ENCODE measurements at regions not wholly inside any gene's neighbourhood (a gene's known extent, or its start where the extent isn't known, plus 50 kb on each side); places are given as distances from the start of the nearest gene placed in this dataset.
"Not testable (repeated sequence)": the region's sequence is repeated elsewhere in the genome, so short reads cannot be mapped to it uniquely, and the experiment has no call there.

DNA sequence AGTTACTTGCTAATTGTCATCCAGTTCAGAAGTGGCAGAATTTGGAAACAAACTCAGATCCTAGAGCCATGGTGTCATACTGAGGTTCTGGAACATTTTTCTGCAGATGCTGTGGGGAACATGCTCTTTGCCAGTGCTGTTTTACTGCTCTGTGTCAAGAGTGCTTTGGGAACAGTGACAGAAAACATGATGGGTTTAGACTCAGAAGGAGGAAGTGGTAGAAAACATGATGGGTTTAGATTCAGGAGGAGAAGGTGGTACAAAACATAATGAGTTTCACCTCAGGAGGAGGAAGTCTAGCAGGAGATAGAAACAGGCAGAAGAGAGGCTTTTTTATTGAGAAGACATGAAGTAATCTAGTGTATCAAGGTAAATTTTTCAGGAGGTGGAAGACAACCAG lies 815.5 kb downstream of the DHX35 start:
- no peak overlapping the region for H3K27ac ChIP-seq
- no peak for DNase-seq (ENCODE audit: low read depth, low spot score)

DNA sequence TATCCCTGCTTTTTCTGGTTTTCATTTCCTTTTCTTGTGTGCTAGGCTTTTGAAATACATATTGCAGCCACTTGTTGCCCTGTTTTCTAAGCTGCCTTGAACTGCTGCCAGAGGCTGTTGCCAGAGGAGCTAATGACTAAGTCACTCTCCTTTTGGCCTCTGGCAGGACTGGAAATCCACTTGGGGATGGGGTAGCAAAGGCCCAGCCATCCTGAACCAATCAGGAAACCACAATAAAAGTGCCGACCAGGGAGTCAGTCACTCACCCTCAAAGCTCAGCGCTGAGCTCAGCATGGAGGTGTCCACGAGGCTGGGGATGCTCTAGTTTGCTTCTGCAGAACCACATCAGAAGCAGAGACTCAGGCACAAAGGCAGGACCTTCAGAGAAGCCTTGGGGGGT lies 813.0 kb downstream of the DHX35 start:
- no peak overlapping the region for H3K27ac ChIP-seq
- DNase-seq (ENCODE audit: low read depth, low spot score): peak; percentile 56

DNA sequence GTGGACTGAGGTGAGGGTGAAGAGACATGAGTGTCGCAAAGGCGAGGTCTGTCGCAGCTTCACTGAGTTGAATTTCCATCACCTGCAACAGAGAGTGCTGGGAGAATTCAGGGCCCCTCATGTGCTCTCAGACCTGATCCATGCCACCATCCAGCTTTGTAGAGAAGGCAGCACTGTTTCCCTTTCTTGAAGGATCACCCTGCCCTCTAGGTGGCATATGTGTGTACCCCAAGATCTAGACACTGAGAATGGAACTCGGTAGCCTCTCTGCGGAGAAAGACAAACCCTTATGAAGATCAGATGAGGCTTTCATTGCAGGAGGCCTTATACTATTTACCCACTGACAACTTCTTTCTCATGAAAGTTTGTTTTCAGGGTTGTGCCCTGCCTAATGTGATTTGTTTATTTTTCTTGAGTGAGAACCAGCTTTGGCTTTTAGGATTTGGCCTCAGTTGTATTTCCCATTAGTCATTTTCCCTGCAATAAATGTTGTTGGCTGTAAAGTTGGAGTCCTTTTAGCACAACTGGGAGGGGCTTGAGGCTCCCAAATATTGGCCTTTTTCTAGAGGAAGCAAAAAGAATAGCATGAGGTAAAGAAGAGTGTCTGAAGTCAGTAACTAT lies 811.3 kb downstream of the DHX35 start:
- DNase-seq (ENCODE audit: low read depth, low spot score): no peak
- H3K27ac ChIP-seq: no peak overlapping the region

DNA sequence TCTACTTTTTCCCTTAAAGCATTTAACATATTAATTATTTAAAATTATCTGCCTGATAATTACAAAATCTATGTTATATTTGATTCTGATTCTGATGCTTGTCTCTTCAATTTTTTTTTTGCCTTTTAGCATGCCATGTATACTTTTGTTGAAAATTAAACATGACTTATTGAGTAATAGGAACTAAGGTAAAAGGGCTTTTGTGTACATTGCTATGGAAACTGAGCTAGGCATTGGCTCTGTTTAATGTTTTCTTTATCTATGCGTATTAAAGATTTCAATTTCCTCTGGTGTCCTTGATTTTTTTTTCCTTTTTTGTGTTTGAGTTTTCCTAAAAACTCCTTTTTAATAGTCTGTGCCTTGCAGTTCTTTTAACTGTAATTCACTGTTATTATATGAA lies 805.2 kb downstream of the DHX35 start:
- H3K27ac ChIP-seq: no peak overlapping the region
- DNase-seq (ENCODE audit: low read depth, low spot score): no peak

DNA sequence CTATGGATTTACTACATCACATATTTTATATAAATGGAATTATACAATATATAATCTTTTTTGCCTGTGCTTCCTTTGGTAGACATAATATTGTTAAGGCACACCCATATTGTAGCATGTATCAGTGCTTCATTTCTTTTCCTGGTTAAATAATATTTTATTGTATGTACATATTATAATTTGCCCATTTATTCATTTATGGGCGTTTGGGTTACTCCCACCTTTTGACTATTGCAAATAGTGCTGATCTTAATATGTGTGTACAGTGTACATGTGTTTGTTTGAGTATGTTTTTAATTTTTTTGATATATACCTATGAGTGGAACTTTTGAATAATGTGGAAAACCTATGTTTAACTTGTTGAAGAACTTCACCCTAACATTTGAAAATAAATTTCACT lies 804.2 kb downstream of the DHX35 start:
- no peak overlapping the region for H3K27ac ChIP-seq

DNA sequence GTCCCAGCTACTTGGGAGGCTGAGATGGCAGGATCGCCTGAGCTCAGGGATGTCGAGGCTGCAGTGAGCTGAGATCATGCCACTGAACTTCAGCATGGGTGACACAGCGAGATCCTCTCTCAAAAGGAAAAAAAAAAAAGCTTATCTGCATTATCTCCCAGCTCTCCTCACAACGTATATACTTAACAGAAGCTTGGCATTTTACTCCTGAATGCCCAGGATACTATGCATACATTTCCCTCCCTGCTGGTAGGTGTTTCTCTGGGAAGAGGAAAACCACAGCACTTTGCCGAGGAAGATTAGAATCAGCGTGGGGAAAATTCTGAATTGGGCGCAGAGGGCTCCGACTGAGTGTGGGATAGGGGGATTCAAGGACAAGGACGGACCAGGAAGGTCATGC lies 800.6 kb downstream of the DHX35 start:
- no peak overlapping the region for H3K27ac ChIP-seq
- no peak for DNase-seq (ENCODE audit: low read depth, low spot score)

More for the DNA sequence above, 804.2 kb downstream of the DHX35 start:
- DNase-seq (ENCODE audit: low read depth, low spot score): no peak

DNA sequence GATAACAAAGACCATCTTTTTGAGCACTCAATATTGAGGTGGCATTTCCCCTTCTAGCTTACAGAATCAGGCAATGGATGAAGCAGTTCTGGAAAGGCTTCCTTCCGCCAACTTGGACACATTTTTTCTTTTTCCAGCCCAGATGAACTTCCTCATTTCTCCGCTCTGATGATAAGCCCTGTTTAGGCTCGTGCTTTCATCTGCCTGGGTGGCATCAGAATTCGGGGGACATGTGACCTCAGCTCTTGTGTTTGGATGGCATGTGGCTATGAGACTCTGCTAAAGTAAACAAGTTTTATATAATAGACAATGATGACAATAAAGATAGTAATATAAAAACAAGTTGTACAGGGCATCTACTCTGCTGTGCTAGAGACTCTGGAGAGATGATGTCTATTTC lies 796.7 kb downstream of the DHX35 start:
- no peak for DNase-seq (ENCODE audit: low read depth, low spot score)

DNA sequence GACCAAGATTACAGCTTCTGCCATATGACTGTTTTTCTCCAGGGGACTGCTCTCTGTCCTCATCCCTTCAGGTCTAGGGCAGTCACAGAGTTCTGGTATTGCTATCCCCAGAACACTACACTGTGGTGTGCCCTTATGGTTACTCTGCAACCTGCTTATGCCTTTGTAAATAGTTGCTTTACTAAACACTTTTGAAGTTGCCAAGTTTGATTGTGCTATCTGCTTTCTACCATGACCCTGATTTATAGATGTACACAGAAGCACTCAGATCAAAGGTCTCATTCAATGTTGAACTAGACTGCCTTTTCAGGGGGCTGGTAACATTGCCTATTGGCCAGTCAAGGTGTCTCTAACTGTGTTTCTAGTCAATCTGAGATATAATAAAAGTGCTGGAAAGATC lies 794.7 kb downstream of the DHX35 start:
- H3K27ac ChIP-seq: no peak overlapping the region
- no peak for DNase-seq (ENCODE audit: low read depth, low spot score)

More for the DNA sequence above, 796.7 kb downstream of the DHX35 start:
- no peak overlapping the region for H3K27ac ChIP-seq

DNA sequence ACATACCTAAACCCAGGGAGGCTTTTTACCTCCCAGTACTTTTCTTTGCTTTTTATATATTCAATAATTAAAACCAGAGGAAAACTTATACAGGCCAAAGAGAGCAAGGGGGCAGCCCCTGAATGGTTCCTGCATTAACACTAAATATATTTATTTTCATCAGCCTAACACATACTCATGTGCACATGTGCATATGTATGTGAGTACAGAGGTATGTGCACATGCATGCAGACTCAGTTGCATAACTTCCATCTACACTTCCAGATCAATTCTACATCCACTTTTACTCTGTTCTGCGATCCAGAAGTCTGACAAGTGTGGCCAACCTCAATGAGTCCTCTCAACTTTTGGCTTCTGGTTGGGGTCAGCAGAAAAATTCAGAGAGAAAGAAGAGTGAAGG lies 794.2 kb downstream of the DHX35 start:
- H3K27ac ChIP-seq: no peak overlapping the region
- no peak for DNase-seq (ENCODE audit: low read depth, low spot score)

DNA sequence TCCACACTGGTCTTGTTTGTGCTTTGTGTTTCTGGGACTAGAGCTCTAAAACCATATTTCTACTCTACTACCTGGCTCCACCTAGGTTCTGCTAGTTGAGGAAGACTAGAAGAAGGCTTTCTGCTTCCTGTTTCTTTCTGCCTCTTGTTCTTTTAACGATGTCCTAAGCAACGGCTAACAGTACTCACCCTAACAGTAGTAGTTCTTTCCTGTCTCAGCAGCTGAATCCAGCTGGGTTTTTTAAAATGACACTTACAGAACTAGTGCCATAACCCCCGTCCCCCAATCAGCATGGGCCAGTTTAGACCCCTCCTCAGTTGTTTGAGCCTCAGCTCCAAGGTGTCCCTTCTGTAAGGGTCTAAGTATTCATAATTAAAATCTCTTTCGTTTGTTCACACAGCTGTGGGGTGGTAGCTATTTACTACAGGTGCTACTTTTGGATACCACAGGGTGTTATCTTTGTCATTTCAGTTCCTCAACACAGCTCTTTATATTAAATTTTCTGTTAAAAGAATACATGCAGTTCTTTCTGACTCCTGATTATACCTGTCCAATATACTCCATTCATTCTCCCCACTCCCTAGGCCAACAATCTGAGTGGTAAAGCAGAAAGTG lies 790.2 kb downstream of the DHX35 start:
- no peak overlapping the region for H3K27ac ChIP-seq
- DNase-seq (ENCODE audit: low read depth, low spot score): no peak

DNA sequence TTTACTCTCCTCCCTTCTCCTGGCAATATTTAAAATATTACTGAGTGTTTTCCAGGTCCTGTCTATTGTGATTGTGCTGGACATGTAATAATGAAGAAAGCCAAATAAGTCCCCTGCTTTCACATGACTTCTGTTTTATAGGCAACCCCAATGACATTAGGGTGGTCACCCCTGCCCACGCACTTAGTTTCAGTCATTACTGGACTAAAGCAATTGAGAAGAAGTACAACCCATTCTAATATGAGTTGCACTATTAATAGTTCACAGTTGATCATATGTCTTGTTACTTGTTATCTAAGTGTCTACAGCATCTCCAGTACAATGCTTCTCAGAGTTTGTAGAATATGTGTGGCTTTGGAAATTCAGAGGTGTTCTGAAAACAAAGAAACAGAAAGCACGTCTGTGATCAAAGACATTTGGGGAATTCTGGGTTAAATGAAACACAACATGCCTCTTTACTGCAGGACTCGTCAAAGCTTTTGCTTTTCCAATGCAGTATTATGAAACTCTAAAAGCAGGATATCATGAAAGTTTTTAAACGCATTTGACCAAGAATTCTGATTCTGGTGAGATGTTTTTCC lies 789.5 kb downstream of the DHX35 start:
- H3K27ac ChIP-seq: no peak overlapping the region
- no peak for DNase-seq (ENCODE audit: low read depth, low spot score)

DNA sequence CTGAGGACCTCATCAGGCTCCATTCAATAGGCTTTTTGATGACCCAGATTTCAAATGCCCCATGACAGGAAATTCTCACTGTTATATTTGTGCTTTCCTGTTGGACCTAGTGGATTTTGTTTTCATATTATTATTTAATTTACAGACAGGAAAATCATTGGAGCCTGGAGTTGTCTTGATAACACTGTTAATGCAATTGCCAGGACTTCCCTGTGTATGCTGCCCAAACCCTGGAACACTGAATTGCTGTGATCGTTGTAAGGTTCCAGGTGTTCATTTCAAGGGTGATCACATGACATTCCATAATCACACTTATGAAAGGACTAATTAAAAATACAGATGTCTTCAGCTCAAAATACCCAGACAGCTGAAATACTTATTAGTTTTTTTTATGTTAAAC lies 783.2 kb downstream of the DHX35 start:
- DNase-seq (ENCODE audit: low read depth, low spot score): no peak
- no peak overlapping the region for H3K27ac ChIP-seq

DNA sequence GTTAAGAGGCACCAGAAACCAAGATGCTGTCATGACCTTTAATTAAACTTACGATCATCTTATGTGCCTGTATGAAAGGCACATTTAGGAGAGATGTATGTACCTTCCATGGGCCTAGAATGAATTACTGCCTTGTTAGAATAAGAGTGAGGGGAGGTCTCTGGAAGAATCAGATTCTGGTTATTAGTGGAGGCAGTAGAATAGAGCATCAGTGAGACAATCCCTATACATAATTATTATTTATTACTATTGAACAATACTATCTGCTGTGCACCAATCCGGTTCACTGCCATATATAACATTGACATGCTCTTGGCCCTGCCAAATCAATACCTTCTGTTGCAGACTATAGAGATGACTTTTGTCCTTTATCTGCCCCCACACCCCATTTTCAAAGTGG lies 776.5 kb downstream of the DHX35 start:
- H3K27ac ChIP-seq: no peak overlapping the region
- DNase-seq (ENCODE audit: low read depth, low spot score): no peak

DNA sequence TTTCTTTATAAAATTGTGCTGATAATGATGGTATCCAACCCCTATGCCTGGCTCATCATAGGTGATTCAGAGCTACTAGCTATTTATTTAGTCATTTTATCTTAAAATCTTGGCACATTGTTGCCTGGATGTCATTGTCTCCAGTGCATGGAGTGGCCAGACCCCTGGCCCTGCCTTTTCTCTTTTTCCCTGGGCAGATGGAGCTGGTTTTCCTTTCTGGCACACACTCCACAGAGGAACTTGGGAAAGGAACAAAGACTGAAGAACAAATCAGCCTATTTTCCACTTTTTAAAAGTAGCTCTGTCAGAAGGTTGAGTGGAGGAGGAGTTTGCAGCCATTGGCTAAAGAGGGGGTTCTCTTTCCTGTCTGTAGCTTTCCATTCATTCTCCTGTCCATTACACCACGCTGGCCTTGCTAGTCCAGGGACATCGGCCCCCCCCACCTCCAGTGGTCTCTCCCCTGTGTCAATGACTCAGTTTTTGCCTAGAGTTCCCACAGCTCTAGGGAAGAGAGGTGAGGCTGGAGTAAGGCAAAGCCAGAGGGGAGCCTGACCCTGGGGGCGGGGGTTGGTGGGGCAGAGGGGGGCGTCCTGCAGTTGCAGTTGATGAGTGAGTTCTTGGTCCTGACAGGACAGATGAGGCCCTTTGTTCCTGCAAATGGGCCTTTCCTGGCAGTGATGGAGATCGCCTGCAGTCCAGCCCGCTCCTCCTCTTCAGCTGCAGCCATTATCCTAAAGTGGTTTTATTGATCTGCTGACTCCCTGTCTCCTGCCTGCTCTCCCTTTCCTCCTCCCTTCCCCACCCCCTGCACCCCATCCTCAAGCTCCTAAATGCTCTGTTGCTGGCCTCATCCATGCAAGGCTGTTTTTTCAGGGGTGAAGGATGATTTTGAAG lies 774.5 kb downstream of the DHX35 start:
- no peak overlapping the region for H3K27ac ChIP-seq
- DNase-seq (ENCODE audit: low read depth, low spot score): no peak

DNA sequence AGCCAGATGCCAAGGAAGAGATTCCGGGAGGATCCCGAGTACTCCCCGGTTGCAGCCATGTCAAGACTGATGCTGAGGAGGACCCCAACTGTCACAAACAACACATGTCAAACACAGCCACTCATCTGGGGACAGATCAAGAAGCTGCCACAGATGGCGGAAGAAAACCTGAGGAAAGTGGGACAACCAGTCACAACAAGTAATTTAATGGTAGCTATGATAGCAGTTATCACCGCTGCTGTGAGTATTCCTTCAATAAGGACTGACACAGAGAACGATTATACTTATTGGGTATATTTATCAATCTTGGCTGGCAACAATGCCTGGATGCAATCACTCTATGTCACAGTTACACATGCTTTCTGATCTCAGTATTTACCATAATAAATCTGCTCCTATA lies 763.4 kb downstream of the DHX35 start:
- H3K27ac ChIP-seq; DNase-seq (ENCODE audit: low read depth, low spot score): not testable (repeated sequence)

DNA sequence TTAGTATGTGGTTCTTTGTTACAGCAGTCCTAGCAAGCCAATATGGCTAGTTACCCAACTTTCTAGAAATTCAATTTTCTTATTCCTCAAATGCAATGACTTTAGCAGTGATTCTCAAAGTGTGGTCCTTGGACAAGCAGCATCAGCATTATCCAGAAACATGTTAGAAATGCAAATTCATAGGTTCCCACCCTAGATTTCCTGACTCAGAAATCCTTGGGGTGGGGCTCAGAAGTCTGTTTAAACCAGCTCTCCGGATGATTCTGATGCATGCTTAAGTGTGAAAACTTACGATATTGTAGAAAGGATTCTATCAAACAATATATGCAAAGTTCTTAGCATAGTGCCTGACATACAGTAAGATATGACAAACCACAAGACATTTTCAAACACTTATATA lies 757.1 kb downstream of the DHX35 start:
- DNase-seq (ENCODE audit: low read depth, low spot score): no peak
- H3K27ac ChIP-seq: no peak overlapping the region

DNA sequence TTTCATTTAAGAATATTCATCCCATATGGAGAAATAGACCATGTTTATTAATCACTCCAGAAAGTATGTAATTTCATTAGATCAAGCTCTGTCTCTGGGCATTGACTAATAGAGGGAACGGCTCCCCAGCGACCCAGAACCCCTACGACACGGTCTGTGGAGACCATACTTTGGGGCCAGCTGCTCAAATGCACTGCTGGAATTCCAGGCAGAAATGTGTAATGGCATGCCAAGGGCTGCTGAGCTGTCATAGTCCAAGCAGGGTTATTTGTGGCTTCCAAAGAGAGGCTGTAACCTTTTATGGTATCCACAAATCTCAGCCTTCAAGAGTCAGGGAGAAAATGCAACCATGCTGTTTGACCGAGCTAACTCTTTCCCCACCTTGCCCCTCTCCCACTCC lies 755.8 kb downstream of the DHX35 start:
- H3K27ac ChIP-seq: no peak overlapping the region
- no peak for DNase-seq (ENCODE audit: low read depth, low spot score)

DNA sequence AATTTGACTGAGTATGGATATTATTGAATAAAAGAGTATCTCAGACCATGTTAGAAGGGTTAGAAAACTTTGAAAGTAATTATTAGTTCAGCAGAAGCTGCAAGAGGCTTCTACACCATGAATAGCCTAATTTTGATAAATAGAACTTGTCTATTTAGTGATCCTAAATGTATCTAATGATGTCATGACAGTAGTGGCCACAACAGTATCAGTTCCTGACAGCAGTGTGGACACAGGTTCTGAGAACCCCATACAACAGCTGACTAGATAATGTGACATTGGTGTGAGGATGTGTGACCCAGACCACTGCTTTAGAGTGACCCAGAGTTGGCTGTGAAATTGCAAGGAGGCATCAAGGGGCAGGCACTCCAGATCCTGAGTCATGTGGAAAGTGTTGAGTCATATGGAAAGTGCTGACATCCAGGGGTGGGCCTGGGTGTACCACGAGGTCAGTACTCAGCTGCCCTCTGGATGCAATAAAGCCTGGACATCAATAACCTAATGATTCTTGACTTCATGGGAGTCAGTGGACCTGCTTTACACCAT lies 754.7 kb downstream of the DHX35 start:
- H3K27ac ChIP-seq: no peak overlapping the region
- DNase-seq (ENCODE audit: low read depth, low spot score): no peak

DNA sequence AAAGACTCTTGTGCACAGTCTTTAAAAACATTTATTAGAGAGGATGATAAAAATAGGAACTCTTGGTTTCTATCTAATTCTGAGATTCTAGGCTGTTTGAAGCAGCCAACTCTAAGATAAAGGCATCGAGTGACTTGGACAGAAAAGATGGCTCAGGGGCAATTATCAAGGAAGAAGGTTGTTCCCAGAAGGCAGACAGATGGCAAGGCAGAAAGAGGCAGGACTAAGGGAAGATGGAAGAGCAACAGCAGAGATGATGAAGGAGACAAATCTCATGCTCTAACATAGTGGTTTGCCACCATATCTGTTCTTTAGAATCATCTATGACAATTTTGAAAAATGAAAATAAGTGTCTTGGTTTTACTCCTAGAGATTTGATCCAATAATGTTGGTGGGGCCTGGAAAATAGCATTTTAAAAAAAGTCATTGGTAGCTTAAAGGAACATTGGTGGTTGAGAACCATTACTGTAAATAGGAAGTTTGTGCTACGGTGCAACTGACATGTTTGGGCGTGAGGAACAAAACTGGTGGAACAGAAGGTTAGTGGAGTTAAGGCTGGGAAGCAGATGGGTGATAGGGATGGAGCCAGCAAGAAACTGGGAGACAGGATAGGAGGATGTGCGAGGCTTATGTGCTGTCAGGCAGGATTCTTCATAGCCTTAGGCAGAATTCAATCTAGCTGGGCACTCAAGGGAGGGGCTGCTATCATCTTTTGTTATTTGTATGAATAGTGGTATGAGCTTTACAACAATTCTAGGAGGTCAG lies 751.1 kb downstream of the DHX35 start:
- no peak for DNase-seq (ENCODE audit: low read depth, low spot score)
- no peak overlapping the region for H3K27ac ChIP-seq

DNA sequence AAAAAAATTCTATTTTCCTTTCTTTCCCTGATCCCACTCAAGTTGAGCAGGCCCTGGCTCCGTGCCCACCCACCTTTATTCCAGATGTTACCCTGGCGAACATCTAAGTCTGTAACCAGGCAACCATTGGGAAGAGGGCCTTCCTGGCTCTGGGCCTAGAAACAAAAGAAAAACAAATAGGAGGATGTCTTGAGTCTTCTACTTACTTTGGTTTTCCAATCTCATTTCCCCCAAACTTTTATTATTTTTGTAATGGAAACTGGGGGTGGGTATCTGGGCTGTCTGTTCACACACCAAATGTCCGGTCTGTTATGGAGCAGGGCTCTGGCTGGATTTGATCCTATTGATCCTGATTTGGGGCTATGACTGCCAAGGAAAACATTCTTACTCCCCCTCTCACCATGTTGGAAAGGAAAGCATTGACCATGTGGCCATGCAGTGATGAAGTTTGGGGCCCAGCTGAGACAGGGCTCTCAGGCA lies 744.1 kb downstream of the DHX35 start:
- H3K27ac ChIP-seq: no peak overlapping the region
- DNase-seq (ENCODE audit: low read depth, low spot score): no peak

All from epithelial cell of prostate (primary cell).